Mesendoderm (in vitro differentiated cells): ENCODE measurements at regions not wholly inside any gene's neighbourhood (a gene's known extent, or its start where the extent isn't known, plus 50 kb on each side); places are given as distances from the start of the nearest gene placed in this dataset.
"Not testable (repeated sequence)": the region's sequence is repeated elsewhere in the genome, so short reads cannot be mapped to it uniquely, and the experiment has no call there.

Experiments used
- DNase-seq: peaks from one replicate; pipeline ENCODE4 v3.0.0; 2013
- H2AK5ac ChIP-seq: 2 replicates; pipeline ENCODE4 v1.6.1; 2013; ENCODE audit warnings: low read length, inconsistent platforms
- H2BK120ac ChIP-seq: 2 replicates; pipeline ENCODE4 v1.6.1; 2013; ENCODE audit warnings: low read depth, mild to moderate bottlenecking, low read length, moderate library complexity, mixed read lengths
- H2BK15ac ChIP-seq: replicated peaks from 2 replicates; pipeline ENCODE4 v1.6.1; 2013; ENCODE audit warnings: low read depth, mild to moderate bottlenecking, moderate library complexity
- H2BK5ac ChIP-seq: 2 replicates; pipeline ENCODE4 v1.6.1; 2013; ENCODE audit warnings: low read length, inconsistent platforms
- H3K18ac ChIP-seq: 2 replicates; pipeline ENCODE4 v1.6.1; 2013; ENCODE audit warnings: mild to moderate bottlenecking, low read length, mixed read lengths
- H3K23ac ChIP-seq: one replicate; pipeline ENCODE4 v1.6.1; 2013; ENCODE audit warnings: low read length
- H3K27ac ChIP-seq: 2 replicates; pipeline ENCODE4 v1.5.1; 2013; ENCODE audit warnings: low read depth, mild to moderate bottlenecking, inconsistent platforms, low read length, moderate library complexity
- H3K27me3 ChIP-seq: 2 replicates; pipeline ENCODE4 v1.6.1; 2013; ENCODE audit warnings: low read length, control low read depth, mild to moderate bottlenecking, inconsistent platforms; ENCODE audit not compliant: insufficient read depth, poor library complexity
- H3K36me3 ChIP-seq: 2 replicates; pipeline ENCODE4 v1.6.1; 2013; ENCODE audit warnings: low read length, inconsistent platforms; ENCODE audit not compliant: control insufficient read depth, insufficient read depth
- H3K4ac ChIP-seq: one replicate; pipeline ENCODE4 v1.6.1; 2013; ENCODE audit warnings: low read depth, mild to moderate bottlenecking, low read length, moderate library complexity
- H3K4me1 ChIP-seq: 2 replicates; pipeline ENCODE4 v1.6.1; 2013; ENCODE audit warnings: low read depth, low read length, inconsistent platforms; ENCODE audit not compliant: control insufficient read depth
- H3K4me2 ChIP-seq: 2 replicates; pipeline ENCODE4 v1.6.1; 2013; ENCODE audit warnings: low read length
- H3K4me3 ChIP-seq: 2 replicates; pipeline ENCODE4 v1.5.1; 2013; ENCODE audit warnings: mild to moderate bottlenecking, low read length
- H3K56ac ChIP-seq: one replicate; pipeline ENCODE4 v1.6.1; 2013; ENCODE audit warnings: low read length
- H3K79me1 ChIP-seq: 2 replicates; pipeline ENCODE4 v1.6.1; 2013; ENCODE audit warnings: low read length, inconsistent platforms
- H3K79me2 ChIP-seq: 2 replicates; pipeline ENCODE4 v1.6.1; 2013; ENCODE audit warnings: mild to moderate bottlenecking, low read length; ENCODE audit not compliant: control insufficient read depth, insufficient read depth
- H3K9ac ChIP-seq: 2 replicates; pipeline ENCODE4 v1.6.1; 2013; ENCODE audit warnings: low read length, inconsistent platforms
- H4K5ac ChIP-seq: one replicate; pipeline ENCODE4 v1.6.1; 2013; ENCODE audit warnings: low read length
- H4K8ac ChIP-seq: one replicate; pipeline ENCODE4 v1.6.1; 2013; ENCODE audit warnings: low read depth, mild to moderate bottlenecking, control low read depth, low read length, moderate library complexity
- WGBS: extraction: QIAGEN DNeasy Blood & Tissue Kit; methylation state at CpG from one replicate; pipeline ENCODE4 v1.1.7; 2013; ENCODE audit warnings: low lambda C conversion rate, missing lambda C conversion rate; ENCODE audit not compliant: insufficient coverage; ENCODE audit errors: extremely low coverage; 5-methylcytosine and 5-hydroxymethylcytosine counted together

DNA sequence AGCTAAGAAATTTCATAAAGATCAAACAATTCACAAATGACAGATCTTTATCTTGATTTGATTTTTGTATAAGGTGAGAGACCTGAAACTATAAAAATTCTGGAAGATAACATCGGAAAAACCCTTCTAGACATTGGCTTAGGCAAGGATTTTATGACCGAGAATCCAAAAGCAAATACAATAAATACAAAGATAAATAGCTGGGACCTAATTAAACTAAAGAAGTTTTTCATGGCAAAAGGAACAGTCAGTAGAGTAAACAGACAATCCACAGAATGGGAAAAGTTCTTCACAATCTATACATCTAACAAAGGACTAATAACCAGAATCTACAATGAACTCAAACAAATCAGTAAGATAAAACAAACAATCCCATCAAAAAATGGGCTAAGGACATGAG is 116.9 kb upstream of the BCHE start:
- Histone ChIP-seq H3K9ac (no peak overlapping the region), H3K23ac (no peak overlapping the region), H3K27ac (no peak overlapping the region), H2BK15ac (no peak overlapping the region), H2AK5ac (no peak overlapping the region), H3K79me2 (no peaks in the 10 kb centered on the region), H4K8ac (no peak overlapping the region), H2BK5ac (no peak overlapping the region), H3K27me3 (no peaks in the 10 kb centered on the region), H2BK120ac (no peak overlapping the region), H3K4ac (no peak overlapping the region), H3K79me1 (no peaks in the 10 kb centered on the region), H3K4me1 (no peaks in the 10 kb centered on the region), H3K36me3 (no peaks in the 10 kb centered on the region), H3K4me3 (no peak overlapping the region), H3K18ac (no peak overlapping the region), H4K5ac (no peak overlapping the region), H3K4me2 (no peak overlapping the region), H3K56ac (no peak overlapping the region)
- DNase-seq = no peak
- no CpG with 5 or more reads among the region's 2 CpGs for WGBS

DNA sequence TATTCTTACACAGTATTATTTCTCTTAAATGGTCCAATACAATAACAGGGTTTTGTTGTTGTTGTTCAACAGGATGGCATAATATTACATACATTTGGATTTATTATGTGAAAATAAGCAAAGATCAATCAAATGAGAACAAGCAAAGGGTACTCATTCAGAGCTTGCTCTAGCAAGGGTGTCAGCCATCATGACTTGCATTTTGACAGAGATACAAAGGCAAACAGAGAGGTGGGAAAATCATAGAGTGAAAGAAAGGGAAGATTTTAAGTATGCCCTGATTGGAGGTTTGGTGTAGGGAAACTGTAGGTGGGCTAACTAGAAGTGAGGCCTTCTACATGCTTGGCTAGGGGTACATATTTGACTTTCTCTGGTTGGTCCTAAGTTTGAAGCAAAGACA is 109.1 kb upstream of the BCHE start:
- Histone ChIP-seq H2BK5ac (no peak overlapping the region), H2AK5ac (no peak overlapping the region), H4K8ac (no peak overlapping the region), H3K79me1 (no peaks in the 10 kb centered on the region), H3K4me1 (no peaks in the 10 kb centered on the region), H3K23ac (no peak overlapping the region), H3K27ac (no peak overlapping the region), H3K4ac (no peak overlapping the region), H3K9ac (no peak overlapping the region), H4K5ac (no peak overlapping the region), H3K4me3 (no peak overlapping the region), H2BK120ac (no peak overlapping the region), H2BK15ac (no peak overlapping the region), H3K79me2 (no peaks in the 10 kb centered on the region), H3K56ac (no peak overlapping the region), H3K4me2 (no peak overlapping the region), H3K36me3 (no peaks in the 10 kb centered on the region), H3K18ac (no peak overlapping the region), H3K27me3 (no peaks in the 10 kb centered on the region)
- DNase-seq = no peak

DNA sequence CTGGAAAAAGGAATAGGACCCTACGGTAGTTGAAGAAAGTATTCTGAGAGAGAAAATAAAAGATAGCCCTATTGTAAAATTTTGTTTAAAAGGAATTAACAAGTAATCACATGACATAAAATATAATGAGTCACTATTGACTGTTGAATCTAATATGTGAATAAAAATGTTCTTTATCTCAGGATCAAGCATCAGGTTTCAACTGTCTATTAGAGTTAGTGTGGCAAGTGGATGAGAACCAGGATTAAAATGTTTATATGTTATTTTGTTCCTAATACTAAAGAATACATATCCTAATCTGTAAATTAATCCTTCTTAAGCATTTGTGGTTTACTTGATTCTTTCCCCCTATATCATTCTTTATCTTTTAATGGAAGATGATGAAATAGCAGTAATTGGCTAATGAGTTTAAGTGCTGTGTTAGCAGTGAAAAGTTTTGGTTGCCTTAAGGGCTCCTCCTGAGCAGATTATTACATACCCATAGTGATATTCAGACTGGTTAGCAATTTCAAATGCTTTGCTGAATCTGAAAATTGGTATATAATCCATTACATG is 101.8 kb upstream of the BCHE start:
- H3K4ac ChIP-seq = no peak overlapping the region
- H3K23ac ChIP-seq = no peak overlapping the region
- no peak overlapping the region for H3K18ac ChIP-seq
- H2BK5ac ChIP-seq = no peak overlapping the region
- H3K79me1 ChIP-seq = no peaks in the 10 kb centered on the region
- no peak overlapping the region for H4K5ac ChIP-seq
- no peak for DNase-seq
- H3K36me3 ChIP-seq = no peaks in the 10 kb centered on the region
- no peaks in the 10 kb centered on the region for H3K79me2 ChIP-seq
- H3K27me3 ChIP-seq = no peaks in the 10 kb centered on the region
- WGBS = no CpG with 5 or more reads among the region's 1 CpG
- no peak overlapping the region for H3K27ac ChIP-seq
- no peaks in the 10 kb centered on the region for H3K4me1 ChIP-seq
- H2BK120ac ChIP-seq = no peak overlapping the region
- H3K56ac ChIP-seq = no peak overlapping the region
- no peak overlapping the region for H4K8ac ChIP-seq
- H3K9ac ChIP-seq = no peak overlapping the region
- H2BK15ac ChIP-seq = no peak overlapping the region
- H3K4me3 ChIP-seq = no peak overlapping the region
- no peak overlapping the region for H3K4me2 ChIP-seq
- H2AK5ac ChIP-seq = no peak overlapping the region

DNA sequence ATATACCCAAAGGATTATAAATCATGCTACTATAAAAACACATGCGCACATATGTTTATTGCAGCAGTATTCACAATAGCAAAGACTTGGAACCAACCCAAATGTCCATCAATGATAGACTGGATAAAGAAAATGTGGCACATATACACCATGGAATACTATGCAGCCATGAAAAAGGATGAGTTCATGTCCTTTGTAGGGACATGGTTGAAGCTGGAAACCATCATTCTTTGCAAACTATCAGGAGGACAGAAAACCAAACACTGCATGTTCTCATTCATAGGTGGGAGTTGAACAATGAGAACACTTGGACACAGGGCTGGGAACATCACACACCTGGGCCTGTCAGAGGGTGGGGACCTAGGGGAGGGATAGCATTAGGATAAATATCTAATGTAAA is 98.9 kb upstream of the BCHE start:
- H3K23ac ChIP-seq, H3K4me3 ChIP-seq, H3K4ac ChIP-seq, H3K18ac ChIP-seq, H4K5ac ChIP-seq, H3K56ac ChIP-seq, H3K4me2 ChIP-seq, H4K8ac ChIP-seq, H3K27me3 ChIP-seq, H3K79me1 ChIP-seq, H3K36me3 ChIP-seq, H2AK5ac ChIP-seq, H2BK15ac ChIP-seq, DNase-seq, H3K9ac ChIP-seq, H3K79me2 ChIP-seq, H2BK120ac ChIP-seq, H3K27ac ChIP-seq, H3K4me1 ChIP-seq, H2BK5ac ChIP-seq: not testable (repeated sequence)
- no CpG with 5 or more reads among the region's 1 CpG for WGBS

DNA sequence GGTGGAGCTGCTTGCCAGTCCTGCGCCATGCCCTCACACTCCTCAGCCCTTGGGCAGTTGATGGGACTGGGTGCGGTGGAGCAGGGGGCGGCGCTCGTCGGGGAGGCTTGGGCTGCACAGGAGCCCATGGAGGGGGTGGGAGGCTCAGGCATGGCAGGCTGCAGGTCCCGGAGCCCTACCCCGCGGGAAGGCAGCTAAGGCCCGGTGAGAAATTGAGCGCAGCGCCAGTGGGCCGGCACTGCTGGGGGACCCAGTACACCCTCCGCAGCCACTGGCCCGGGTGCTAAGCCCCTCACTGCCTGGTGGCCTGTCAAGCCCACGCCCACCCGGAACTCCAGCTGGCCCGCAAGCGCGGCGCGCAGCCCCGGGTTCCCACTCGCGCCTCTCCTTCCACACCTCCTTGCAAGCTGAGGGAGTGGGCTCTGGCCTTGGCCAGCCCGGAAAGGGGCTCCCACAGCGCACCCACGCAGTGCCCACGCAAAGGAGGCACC is 87.1 kb upstream of the BCHE start:
- not testable (repeated sequence) for DNase-seq, H4K8ac ChIP-seq, H3K27me3 ChIP-seq, H2BK120ac ChIP-seq, H3K79me2 ChIP-seq, H3K36me3 ChIP-seq, H3K23ac ChIP-seq, H3K4me3 ChIP-seq, H4K5ac ChIP-seq, H3K79me1 ChIP-seq, H3K56ac ChIP-seq, H2AK5ac ChIP-seq, H3K9ac ChIP-seq, H3K27ac ChIP-seq, H3K18ac ChIP-seq, H3K4me1 ChIP-seq, H2BK15ac ChIP-seq, H3K4ac ChIP-seq, H3K4me2 ChIP-seq, H2BK5ac ChIP-seq
- no CpG with 5 or more reads among the region's 29 CpGs for WGBS

DNA sequence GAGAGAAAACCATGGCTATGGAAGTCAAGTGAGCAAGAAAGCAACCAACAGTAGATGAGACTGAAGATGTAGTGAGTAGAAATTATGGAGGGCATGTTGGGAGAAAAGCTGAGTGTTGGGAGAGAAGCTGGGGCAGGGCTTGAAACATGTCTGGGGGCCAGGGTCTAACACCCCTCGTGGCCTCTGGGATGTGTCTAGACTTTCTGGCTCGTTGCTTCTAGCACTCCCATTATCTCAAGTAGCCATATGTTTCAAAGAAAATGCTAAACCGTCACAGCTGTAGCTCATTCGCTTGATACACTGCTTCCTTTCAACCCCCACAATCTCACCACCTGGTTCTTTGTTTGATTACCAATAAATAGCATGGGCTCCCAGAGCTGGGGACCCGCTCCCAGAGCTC is 83.8 kb upstream of the BCHE start:
- Histone ChIP-seq H4K8ac (no peak overlapping the region), H2AK5ac (no peak overlapping the region), H3K56ac (no peak overlapping the region), H3K18ac (no peak overlapping the region), H2BK120ac (no peak overlapping the region), H3K9ac (no peak overlapping the region), H2BK5ac (no peak overlapping the region), H3K4me1 (no peaks in the 10 kb centered on the region), H3K4me2 (no peak overlapping the region), H3K4ac (no peak overlapping the region), H3K79me2 (no peaks in the 10 kb centered on the region), H3K36me3 (no peaks in the 10 kb centered on the region), H4K5ac (no peak overlapping the region), H3K27ac (no peak overlapping the region), H3K27me3 (no peaks in the 10 kb centered on the region), H3K4me3 (no peak overlapping the region), H2BK15ac (no peak overlapping the region), H3K79me1 (no peaks in the 10 kb centered on the region), H3K23ac (no peak overlapping the region)
- DNase-seq = no peak
- WGBS = no CpG with 5 or more reads among the region's 5 CpGs
